ENCODE measurements at regions not wholly inside any gene's neighbourhood (a gene's known extent, or its start where the extent isn't known, plus 50 kb on each side); places are given as distances from the start of the nearest gene placed in this dataset.
"Not testable (repeated sequence)": the region's sequence is repeated elsewhere in the genome, so short reads cannot be mapped to it uniquely, and the experiment has no call there.

DNA sequence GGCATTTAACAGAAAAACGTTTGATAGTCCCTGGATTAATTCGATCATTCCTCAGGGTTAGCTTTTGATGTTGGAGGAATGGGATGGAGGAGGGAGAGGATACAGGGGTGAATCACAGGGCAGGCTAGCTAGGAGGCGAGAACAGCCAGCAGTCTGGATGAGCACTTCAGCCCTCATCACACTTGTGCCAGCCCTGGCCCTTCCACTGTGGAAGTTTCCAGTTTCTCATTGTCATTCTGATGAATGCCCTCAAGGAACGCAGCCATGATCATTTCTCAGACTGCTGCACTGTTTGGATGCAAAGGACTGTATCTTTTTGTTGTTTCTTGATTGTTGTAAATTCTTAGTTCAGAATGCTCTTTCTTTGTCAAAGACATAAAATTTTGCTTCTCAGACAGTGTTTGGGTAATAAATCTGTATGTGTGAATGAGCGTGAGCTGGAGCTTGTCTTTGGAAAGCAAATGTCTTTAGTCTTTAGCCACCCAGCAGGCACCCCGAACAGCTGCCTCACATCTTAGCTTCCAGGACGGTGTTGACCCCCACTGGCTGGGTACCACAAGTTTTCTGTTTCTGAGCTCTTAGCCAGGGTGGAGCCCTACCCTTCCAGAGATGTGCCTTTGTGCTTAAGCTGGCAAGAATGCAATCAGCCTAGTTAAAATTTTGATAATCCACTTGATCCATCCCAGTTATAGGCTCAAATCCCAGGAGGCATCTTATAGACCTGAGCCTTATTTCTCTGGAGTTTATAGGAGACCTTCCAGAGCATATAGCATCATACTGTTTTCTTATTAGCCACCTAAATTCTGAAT lies 121.1 kb downstream of the PDCD6IP start:
- DNase-seq = no peak

DNA sequence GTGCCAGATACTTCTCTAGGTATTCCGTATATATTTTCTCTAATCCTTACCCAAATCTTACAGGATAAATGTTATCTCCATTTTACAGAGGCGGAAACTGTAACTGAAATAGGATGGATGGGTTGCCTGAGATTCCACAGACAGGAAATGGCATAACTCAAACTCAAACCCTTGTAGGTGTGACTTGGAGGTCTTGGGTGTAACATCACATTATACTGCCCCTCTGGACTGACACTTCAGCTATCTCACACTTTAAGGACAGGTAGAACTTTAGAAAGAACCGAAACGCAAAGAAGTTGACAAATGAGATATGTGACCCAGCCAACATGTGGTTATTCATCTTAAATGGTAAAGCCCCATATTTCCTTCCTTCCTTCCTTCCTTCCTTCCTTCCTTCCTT lies 122.1 kb downstream of the PDCD6IP start:
- DNase-seq = no peak

DNA sequence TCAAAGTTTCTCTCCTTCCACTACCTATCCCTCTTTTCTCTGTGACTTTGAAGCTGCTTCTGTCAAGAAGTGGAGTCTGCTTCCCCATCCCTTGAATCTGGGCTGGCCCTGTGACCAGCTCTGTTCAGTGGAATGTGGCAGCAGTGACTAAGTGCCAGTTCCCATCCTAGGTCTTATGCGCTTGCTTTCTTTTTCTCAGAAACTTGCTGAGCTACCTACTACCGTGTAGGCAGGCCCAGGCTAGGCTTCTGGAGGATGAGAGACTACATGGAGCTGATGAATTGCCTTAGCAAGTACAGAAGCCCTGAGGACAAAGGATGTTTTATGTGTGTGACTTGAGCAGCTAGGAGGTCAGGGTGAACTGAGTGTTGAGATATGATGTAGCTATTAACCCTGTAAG lies 123.2 kb downstream of the PDCD6IP start:
- DNase-seq = no peak

DNA sequence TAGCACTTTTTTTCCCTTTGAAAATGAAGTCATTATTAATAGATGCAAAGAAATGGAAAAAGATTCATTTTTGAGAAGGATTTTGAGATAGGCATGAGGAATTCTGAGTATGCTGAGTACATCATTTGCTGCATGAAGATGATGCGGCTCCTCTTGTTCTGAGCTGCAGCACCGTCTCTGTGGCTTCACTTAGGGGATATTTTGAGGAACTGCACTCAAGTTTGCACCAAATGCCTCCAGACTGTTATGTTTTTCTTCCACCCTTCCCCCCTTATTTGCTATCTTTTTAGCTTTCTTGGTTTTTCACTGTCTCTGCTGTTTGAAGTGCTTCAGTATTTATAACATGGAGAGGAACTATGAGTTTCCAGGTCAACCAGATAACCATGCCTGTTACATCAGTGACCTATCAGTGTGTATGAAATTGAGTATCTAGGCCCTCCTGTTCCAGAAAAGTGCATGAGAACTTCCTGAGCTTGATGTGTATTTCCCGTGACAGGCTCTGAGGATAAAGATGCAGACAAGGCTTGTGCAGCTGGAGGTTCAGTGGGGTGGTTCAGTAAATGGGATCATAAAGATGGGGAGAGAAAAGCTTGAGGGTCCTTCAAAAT lies 128.7 kb downstream of the PDCD6IP start:
- DNase-seq = no peak

DNA sequence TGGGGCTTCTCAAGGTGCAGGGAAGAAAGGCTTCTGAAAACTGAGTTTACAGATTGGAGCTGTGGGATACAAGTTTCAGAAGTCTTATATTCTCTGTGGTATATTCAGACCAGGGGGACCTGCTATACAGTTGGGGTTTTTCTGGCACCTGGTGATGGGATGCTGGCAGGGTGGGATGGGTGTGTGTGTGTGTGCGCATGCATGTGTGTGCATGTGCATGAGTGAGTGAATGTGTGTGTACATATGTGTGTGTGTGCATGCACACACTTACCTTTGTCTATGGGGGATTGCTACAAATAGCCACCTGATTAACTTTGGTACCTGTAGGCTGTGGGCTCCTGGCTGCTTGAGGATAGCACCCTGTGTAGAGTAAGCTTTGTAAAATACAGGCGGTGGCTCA lies 131.4 kb downstream of the PDCD6IP start:
- DNase-seq = no peak

DNA sequence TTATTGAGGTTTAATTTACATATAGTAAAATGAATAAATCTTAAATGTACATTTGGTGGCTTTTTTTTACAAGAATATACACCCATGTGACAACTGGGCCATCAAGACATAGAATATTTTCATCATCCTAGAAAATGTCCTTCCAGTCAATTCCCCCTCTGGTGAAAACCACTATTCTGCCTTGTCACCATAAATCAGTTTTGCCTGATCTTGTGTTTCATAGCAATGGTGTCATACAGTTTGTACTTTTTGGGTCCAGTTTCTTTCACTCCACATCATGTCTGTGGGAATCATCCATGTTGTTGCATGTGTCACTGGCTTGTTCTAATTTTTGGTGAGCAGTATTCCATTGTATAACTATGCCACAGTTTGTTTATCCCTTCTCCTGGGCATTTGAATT lies 133.1 kb downstream of the PDCD6IP start:
- DNase-seq = no peak

DNA sequence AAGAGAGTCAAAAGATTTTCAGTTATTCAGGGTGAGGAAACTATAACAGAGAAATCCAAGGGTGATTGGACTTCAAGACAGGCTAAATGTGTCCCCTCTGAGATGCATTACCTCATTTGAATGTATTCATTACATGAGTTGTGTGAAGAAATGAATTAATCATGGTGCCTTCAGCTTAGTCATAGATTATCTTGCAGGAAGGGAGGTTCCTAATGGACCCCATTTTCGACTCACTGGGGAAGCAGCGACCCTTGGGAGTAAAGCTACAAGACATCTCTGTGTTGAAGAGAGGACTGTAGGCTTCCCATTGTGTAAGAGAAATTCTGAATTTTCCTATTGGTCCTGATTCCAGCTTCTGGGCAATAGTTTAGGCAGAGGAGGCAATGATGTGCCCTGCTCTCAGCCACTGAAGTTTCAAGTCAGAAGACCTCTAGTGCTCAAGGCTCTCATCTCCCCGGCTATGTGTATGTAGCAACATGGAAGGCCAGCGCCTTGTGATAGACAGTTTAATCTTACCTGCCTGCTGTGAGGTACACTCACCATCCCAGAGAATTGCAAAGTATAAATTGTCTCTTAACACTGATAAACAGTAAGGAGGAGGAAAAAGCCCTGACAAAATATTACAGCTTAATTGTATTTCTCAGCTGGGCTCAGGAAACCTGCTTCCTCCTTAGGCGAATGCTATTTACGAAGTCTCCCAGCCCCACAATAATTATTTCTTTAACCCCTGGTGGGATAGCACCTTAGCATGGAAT lies 133.8 kb downstream of the PDCD6IP start:
- no peak for DNase-seq

DNA sequence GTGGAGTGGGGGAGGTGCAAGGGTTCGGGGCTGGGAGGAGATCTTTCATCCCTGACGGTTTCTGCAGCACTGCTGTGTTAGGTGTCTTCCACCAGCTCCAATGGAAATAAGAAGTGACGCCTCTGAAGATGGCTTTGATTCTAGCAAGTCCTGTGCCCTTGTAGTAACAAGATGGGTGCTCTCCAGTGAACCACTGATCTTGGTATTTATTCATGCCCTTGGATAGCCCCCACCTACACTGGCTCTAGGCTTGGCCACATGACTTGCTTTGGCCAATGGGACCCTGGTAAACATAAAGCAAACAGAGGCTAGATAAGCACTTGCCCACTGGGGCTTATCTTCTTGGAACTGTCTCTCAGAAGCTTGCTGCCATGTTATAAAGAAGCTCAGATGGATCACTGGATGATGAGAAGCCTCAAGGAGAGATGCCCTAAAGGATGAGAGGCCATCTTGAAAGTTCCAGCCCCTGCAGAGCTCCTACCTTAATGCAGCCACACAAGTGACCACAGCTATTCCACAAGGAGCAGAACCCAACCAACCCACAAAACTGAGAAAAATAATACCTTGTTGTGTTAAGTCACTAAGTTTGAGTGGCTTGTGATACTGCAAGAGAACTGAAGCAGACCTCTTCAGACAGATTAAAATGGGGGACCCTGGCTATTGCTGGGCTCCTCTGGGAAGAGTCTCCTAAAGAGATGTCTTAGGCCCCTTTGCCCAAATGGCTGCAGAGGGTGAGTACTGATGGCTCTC lies 137.9 kb downstream of the PDCD6IP start:
- DNase-seq = no peak

DNA sequence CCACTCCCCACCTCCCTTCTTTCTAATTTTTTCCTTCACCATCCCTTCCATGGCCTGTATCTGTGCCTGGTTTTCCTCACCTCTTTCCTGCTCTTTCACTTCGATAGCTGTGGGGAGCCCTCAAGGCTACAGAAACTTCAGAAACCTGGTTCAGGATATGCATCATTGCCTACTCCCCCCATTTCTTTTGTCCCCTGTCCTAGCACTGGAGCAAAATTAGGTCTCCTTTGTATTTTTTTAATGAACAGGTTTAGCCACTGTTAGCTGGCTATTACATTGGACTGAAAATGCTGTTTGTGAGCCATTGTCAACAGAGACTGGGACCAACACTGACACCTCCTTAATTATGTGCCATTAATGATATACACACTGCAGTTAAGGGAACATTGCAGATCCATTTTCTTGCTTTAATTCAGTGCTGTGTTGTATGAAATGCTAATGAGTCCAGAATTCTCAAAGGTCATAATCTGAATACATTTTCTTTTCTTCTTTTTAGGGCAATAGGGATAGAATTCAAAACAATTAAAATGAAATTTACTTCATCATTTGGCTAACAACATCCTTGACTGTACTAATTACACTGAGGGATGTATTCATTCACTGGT lies 138.6 kb downstream of the PDCD6IP start:
- DNase-seq = no peak

DNA sequence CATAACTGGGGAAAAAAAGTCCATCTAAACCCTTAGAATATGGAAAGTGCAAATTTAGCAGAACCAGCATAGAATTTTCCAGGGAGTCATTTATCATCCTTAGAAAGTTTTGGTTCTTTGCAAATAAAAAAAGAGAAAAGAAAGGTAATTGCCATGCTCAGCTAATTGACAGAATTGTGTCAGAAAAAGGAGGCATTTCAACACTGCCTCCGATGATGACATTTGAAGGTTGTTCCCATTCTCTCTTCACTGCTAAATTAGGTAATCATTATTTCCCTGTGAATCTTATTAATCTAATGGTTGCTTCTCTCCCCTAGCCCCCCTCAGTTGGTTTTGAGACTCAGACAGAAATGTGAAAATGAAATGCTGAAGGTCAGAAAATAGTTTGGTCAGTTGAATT lies 139.2 kb downstream of the PDCD6IP start:
- DNase-seq = no peak

DNA sequence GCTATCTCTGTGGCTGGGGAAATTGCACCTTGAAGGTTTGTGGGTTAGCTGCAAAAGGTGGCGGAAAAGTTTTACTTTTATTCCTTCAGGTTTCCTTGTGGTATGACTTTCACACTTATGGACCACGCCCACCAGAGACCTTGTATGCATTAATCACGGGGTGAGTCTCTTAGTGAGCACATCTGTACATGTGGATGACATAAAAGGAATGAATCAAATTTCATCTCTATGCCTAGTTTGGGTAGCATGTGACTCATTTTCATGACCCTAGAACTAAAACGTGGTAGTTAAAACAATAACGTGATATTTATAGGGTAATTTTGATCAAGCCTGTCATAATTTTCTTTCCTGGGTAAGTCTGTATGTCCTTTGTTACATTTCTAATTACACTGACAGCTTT lies 141.7 kb downstream of the PDCD6IP start:
- no peak for DNase-seq

DNA sequence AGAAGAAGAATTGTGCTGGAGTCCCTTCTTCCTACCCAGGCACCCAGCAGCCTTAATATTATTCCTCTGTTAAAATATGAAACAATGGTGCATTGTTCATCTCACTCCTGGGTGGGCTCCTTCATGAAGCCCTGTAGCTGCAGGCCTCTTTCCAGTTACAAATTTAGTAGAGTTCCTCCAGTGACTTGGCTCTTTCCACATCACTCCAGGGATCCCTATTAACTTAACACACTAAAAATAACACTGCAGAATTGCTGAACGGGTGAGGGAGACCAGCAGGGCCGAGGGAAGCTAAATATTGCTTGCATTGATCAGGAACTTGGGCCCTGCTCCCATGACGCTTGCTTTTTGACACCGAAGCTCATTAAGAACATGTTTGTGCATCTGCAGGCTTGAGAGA lies 142.3 kb downstream of the PDCD6IP start:
- DNase-seq = no peak

DNA sequence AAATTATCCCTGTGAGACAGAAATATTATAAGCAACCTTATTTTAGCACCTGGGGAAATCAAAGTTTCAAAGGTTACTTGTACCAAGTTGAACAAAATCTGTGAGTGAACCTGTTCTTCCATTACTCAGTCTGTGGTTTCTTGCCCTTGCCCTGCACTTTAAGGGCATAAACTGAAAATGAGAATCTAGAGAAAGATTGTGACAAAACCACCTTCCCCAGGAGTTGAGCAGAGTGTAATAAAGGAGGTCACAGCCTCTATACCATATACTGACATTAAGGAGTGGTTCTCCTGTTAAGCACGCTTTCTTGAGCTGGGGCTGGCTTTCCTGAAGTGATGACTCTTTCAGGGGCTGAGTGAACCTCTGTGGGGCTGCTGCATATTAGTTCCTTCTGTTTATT lies 143.4 kb downstream of the PDCD6IP start:
- DNase-seq = no peak

DNA sequence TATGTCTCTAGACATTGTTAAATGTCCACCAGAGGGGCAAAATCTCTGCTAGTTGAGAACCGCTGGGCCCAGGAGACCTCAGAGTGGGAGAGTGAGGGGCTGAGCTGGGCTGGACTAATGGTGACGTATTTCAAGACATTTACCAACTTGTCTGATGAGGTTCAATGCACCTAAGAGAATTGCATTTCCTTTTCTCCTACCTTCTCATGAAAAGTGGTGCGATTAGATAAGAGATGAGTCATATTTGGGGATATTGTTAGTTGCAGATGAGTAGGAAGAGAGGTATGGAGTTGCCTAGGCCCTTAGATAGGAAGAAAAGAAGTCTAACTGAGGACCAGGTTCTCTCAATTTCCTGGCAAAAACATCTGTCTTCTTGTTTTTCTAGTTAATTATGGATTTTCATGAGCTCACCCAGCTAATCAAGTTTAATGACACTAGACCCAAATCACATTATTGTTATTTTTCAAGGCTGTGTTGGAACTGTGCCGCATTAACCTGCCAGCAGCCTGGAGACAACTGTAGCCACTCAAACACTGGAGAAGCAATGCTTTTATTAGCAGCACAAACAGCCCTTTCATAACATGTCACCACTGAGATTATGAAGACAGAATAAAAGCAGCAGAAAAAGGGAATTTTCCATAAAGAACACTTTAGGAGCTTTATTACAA lies 144.2 kb downstream of the PDCD6IP start:
- peak; percentile 1 for DNase-seq

DNA sequence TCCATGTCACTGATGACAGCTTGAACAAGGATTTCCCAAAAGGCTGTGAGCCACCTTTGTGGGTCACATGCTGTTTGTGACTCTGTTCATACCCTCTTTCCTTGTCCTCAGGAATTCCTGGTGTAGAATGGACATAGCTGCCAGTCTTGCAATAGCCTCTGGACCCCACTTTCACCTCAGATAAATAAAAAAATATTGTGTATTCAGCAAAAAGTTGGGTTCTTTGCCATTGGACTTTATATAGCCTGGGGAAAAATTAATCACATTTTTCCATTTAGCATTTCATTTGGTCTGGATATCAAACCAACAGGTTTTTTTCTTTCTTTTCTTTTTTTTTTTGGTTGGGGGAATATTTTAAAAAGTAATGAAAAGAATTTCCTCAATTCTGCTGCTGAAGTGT lies 144.8 kb downstream of the PDCD6IP start:
- no peak for DNase-seq

DNA sequence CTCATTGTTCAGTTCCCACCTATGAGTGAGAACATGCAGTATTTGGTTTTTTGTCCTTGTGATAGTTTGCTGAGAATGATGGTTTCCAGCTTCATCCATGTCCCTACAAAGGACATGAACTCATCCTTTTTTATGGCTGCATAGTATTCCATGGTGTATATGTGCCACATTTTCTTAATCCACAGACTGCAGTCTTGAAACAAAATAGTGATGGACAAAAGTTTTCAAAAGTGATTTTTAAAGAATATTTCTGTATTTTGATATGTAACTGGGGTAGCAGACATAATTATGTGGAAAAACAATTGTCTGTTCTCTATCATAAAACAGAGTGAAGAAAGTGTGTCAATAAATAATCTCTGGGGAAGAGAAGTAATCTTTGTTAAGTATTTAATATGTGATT lies 148.2 kb downstream of the PDCD6IP start:
- not testable (repeated sequence) for DNase-seq

DNA sequence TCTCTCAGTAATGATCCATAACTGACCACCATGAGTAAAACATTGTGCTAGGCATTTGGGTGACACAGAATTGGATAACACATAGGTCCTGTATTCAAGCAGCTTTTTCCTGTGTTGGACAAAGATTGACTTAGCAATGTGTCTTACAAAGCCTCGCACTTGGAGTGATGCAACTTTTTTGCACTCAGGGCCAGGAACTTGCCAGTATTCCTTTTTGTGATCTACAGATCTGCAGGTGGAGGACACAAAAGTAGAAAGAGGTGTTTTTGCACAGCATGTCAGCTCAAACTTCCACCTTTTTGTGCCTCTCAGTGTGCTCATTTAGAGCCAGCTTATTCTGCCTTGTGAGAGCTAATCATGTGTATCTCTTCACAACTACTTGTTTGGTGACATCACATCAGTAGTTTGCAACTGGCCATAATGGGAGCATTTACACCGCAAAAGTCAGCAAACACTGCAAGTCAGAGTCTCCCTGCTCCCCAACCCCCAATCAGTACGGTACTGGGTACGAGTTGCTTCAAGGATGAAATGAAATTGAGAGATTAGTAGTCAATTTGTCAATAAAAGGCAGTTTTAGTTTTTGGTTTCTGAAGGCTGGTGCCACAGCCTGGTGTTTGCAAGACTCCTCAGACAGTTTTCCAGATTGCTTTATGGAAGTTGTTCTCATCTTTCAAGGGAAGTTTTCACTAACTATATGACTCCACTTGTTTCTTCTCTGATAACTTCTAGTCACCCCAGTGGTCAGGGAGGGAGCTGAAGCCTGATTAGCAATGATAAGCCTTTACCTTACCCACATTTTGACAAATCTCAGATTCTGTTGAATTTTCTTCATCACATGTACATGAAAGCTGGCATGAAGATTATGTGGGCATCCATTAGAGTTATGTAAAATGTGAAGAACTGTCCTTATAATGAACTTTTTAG lies 149.1 kb downstream of the PDCD6IP start:
- DNase-seq = no peak

DNA sequence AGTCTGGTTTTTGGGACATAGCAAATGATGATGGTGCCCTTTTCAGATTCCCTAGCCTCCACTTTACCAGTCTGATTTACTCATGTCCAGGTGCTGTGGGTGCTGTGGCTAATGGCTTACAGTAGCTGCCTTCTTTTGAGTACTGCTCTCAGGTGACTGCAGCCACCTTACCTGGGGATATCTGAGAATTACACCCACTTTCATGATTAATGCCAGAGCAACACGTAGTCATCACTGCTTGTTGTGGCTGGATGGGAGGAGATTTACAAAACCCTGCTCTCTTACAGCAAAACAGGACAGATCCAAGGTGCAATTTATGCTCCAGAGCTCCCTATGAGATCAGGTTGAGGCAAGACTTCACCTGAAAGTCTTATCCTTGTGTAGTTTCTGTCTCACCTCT lies 150.6 kb downstream of the PDCD6IP start:
- DNase-seq = no peak

DNA sequence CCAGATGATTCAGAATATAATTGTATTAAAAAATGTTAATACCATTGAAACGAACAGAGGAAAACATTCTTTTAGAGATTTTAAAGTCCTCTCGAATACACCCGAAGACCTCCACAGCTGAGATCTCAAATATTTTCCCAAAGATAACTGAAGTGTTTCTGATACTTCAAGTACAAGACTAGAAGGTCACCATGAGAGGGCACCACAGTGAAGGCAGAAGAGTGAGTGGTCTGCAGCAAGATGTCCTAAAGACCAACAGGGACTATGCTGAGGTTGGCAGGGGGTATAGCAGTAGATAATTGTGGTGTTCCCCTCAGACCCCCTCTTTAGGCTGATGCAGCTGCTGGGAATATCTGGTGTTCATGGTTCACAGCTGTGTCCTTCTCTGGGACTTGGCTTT lies 156.5 kb downstream of the PDCD6IP start:
- DNase-seq = peak; percentile 15

DNA sequence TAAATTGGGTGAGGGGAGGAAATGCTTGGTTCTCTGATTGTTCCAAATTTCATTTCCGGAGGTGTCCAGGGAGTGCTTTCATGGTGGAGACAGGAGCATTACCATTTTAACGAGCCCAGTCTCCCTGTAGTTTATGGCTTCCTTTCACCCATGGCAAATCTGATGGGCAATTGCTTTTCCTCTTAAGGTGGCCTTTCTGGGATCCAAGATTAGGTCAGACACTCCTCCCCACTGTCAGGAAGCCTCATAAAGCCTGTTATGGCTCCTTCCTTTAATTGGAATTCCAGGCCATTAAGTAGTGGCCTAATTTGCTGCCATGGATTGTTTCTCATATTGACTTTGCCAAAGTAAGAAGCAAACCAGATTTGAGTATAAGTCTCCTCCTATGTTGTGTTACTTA lies 157.8 kb downstream of the PDCD6IP start:
- DNase-seq = no peak

DNA sequence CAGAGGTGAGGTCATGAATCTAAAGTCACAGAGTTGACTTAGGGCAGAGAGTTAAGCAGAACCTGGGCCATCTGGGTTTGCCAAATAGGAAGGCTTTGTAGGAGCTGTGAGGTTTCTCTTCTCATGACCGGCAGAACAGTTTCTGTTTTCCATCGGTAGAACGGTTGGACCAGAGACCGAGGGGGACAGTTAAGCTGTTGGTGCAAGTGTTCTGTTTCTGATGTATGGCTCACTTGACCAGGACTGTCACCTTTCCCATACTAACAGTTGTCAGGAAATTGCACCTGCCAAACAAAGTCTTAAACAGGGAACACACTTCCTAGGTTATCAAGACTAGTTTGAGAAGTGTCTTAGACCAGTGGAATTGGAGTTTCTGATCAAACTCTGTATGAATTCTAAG lies 158.3 kb downstream of the PDCD6IP start:
- DNase-seq = no peak

Data from DMS53 (cell line).